KOPT-K1 (cell line): ENCODE measurements at regions not wholly inside any gene's neighbourhood (a gene's known extent, or its start where the extent isn't known, plus 50 kb on each side); places are given as distances from the start of the nearest gene placed in this dataset.
"Not testable (repeated sequence)": the region's sequence is repeated elsewhere in the genome, so short reads cannot be mapped to it uniquely, and the experiment has no call there.

Experiments used
- H3K27ac ChIP-seq: fragments of 200-600 bp; sonication (generic); 2 replicates; pipeline ENCODE4 v1.5.1; 2016; ENCODE audit warnings: antibody characterized with exemption, mild to moderate bottlenecking, low read depth, low read length; ENCODE audit not compliant: poor library complexity, severe bottlenecking
- H3K36me3 ChIP-seq: fragments of 200-600 bp; sonication (generic); 2 replicates; pipeline ENCODE4 v1.5.1; 2017; ENCODE audit warnings: antibody characterized with exemption, mild to moderate bottlenecking, low read length, moderate library complexity; ENCODE audit not compliant: insufficient read depth
- H3K9me3 ChIP-seq: fragments of 200-600 bp; sonication (generic); 2 replicates; pipeline ENCODE4 v1.5.1; 2017; ENCODE audit warnings: antibody characterized with exemption, low read length, mild to moderate bottlenecking; ENCODE audit not compliant: insufficient read depth, poor library complexity, severe bottlenecking

GRCh38 chr5:166637295-166637694 is 1654.2 kb upstream of the WWC1 start:
- Histone ChIP-seq H3K36me3 (no peaks in the 10 kb centered on the region), H3K27ac (no peak overlapping the region), H3K9me3 (no peaks in the 10 kb centered on the region)

DNA sequence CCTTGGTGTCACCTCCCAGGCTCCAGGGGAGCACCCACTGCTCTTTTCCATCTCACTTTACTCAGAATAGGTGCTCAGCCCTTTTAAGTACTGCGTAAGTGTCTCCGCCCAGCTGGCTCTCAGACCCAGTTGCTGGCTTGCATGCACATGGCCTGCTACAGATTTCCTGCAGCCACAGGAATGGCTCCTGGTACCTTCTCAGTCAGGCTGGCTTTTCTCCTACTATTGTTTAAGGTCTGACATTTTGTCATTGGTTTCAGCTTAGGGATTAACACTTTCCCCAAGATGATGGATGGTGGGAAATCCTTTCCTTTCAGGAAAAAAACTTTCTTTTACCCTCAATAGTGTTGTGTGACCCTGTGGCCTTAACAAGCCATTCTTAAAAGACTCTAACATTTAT is 1652.3 kb upstream of the WWC1 start:
- Histone ChIP-seq H3K36me3 (no peaks in the 10 kb centered on the region), H3K27ac (no peak overlapping the region), H3K9me3 (no peaks in the 10 kb centered on the region)

DNA sequence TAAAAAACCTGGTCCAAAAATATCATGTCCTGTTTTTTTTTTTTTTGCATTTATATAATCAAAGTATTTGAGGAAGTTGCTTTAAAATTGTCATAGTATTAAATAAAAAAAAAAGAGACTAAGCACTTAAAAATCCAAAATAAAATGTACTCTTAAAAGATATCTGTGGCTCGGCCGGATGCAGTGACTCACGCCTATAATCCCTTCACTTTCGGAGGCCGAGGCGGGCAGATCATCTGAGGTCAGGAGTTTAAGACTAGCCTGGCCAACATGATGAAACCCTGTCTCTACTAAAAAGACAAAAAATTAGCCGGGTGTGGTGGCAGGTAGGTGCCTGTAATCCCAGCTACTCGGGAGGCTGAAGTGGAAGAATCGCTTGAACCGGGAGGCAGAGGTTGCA is 1651.3 kb upstream of the WWC1 start:
- H3K27ac ChIP-seq, H3K36me3 ChIP-seq, H3K9me3 ChIP-seq: not testable (repeated sequence)

- no peak overlapping the region for H3K27ac ChIP-seq
- H3K9me3 ChIP-seq, result no peaks in the 10 kb centered on the region
- H3K36me3 ChIP-seq, result no peaks in the 10 kb centered on the region
Measured at GRCh38 chr5:166648736-166649135, 1642.7 kb upstream of the WWC1 start.

GRCh38 chr5:166649676-166650075 is 1641.8 kb upstream of the WWC1 start:
- Histone ChIP-seq H3K27ac (no peak overlapping the region), H3K9me3 (no peaks in the 10 kb centered on the region), H3K36me3 (no peaks in the 10 kb centered on the region)

DNA sequence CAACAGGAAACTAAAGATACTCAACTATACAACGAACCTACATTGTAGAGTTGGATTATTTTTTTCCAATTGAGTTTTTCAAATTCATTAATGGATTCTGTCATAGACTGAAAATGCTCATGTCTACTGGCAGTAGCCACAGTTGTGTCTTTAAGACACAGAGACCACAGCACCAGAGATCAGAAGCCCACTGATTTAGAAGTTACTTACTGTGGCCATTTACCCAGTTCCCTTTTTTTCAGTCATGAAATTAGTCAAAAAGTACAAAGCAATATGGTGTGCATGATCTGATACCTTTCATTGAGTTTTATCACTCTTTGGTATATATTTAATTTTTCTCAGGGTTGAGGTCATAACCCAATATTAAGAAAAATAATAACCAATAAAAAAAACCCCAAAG is 1640.2 kb upstream of the WWC1 start:
- Histone ChIP-seq H3K36me3 (no peaks in the 10 kb centered on the region), H3K27ac (no peak overlapping the region), H3K9me3 (no peaks in the 10 kb centered on the region)

- H3K9me3 ChIP-seq, result no peaks in the 10 kb centered on the region
- no peaks in the 10 kb centered on the region for H3K36me3 ChIP-seq
- H3K27ac ChIP-seq, result no peak overlapping the region
Measured at GRCh38 chr5:166671811-166672210, 1619.6 kb upstream of the WWC1 start.

- no peak overlapping the region for H3K27ac ChIP-seq
- H3K36me3 ChIP-seq, result no peaks in the 10 kb centered on the region
- no peaks in the 10 kb centered on the region for H3K9me3 ChIP-seq
Measured at GRCh38 chr5:166672431-166672830, 1619.0 kb upstream of the WWC1 start.

GRCh38 chr5:166677891-166678290 is 1613.6 kb upstream of the WWC1 start:
- Histone ChIP-seq H3K27ac (no peak overlapping the region), H3K9me3 (no peaks in the 10 kb centered on the region), H3K36me3 (no peaks in the 10 kb centered on the region)

GRCh38 chr5:166679331-166679730 is 1612.1 kb upstream of the WWC1 start:
- Histone ChIP-seq H3K27ac (no peak overlapping the region), H3K36me3 (no peaks in the 10 kb centered on the region), H3K9me3 (no peaks in the 10 kb centered on the region)

DNA sequence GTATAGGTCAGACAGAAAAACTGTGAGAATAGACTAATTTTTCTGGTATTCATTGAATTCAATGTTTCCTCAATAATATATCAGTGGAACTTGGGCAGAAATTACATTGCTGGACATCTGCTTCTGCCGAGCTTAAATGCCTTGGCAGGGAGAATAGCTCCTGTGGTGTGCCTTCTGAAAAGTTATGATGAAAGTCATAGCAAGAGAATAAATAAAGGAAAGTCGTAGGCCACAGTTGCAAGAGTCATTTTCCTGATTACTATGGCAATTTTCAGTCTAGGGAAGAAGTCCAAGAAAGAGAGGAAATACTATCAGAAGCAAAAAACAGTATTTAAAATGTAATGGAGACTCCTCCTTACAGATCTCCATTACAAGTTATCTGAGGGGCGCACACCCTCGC is 1596.1 kb upstream of the WWC1 start:
- Histone ChIP-seq H3K27ac (no peak overlapping the region), H3K9me3 (no peaks in the 10 kb centered on the region), H3K36me3 (no peaks in the 10 kb centered on the region)

- Histone ChIP-seq H3K36me3 (no peaks in the 10 kb centered on the region), H3K27ac (no peak overlapping the region), H3K9me3 (no peaks in the 10 kb centered on the region)
Measured at GRCh38 chr5:166708291-166708690, 1583.2 kb upstream of the WWC1 start.

GRCh38 chr5:166709691-166710090 is 1581.8 kb upstream of the WWC1 start:
- Histone ChIP-seq H3K9me3 (no peaks in the 10 kb centered on the region), H3K27ac (no peak overlapping the region), H3K36me3 (no peaks in the 10 kb centered on the region)

DNA sequence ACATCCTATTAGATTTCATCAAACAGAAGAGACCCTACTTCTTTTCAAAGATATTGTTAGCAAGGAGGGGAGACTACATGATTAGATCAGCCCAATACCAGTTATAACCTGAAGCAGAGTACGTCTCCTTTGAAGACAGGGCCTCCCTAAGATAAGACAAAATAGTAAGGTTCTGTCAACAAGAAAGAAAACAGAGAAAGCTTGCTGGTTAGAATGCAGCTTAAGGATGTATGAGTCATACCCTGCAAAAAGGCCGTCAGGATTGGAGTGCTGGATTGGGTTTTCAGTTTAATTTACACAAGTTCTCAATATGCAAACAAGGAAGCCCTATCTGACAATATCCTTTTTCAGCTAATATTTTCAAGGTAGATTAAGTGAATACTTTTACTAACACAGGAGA is 1581.2 kb upstream of the WWC1 start:
- H3K9me3 ChIP-seq, result no peaks in the 10 kb centered on the region
- no peak overlapping the region for H3K27ac ChIP-seq
- H3K36me3 ChIP-seq, result no peaks in the 10 kb centered on the region

- no peaks in the 10 kb centered on the region for H3K36me3 ChIP-seq
- no peak overlapping the region for H3K27ac ChIP-seq
- no peaks in the 10 kb centered on the region for H3K9me3 ChIP-seq
Measured at GRCh38 chr5:166712447-166713185, 1578.8 kb upstream of the WWC1 start.

DNA sequence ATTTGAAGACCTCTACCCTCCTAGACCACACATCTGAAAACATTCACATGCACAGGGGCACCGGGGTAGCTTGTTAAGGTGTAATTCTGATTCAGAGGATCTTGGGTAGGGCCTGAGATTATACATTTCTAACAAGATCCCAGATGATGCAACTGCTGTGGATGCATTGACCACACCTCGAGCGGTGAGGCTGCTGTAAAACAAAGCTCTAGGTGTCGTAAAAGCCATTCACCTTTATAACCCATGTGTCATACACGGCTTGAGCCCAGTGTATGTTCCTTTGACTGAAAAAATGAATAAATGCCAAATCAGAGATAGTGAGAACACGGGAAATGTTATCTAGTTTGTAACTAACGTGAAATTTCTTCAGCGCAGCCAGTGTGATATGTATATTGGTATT is 1578.2 kb upstream of the WWC1 start:
- H3K36me3 ChIP-seq, result no peaks in the 10 kb centered on the region
- no peaks in the 10 kb centered on the region for H3K9me3 ChIP-seq
- no peak overlapping the region for H3K27ac ChIP-seq
